Mesothelial cell of epicardium (in vitro differentiated cells): ENCODE measurements at regions not wholly inside any gene's neighbourhood (a gene's known extent, or its start where the extent isn't known, plus 50 kb on each side); places are given as distances from the start of the nearest gene placed in this dataset.
A peak's percentile ranks its signal among the peaks of the same experiment; 100 is the strongest.

Experiments
- DNase-seq, 2 experiments: peaks; one replicate each; pipeline ENCODE4 v3.0.0; 2021; ENCODE audit warnings: low spot score in 2 of 2; ENCODE audit not compliant: unreplicated experiment in 2 of 2
- H3K27ac Mint-ChIP-seq: 2 replicates; pipeline ENCODE4 v1.8.0; 2021; ENCODE audit warnings: mixed read lengths
- H3K27me3 Mint-ChIP-seq: 2 replicates; pipeline ENCODE4 v1.8.0; 2021; ENCODE audit warnings: low read depth, mixed read lengths
- H3K36me3 Mint-ChIP-seq: 2 replicates; pipeline ENCODE4 v1.8.0; 2021; ENCODE audit warnings: mixed read lengths
- H3K4me1 Mint-ChIP-seq: 2 replicates; pipeline ENCODE4 v1.8.0; 2021; ENCODE audit warnings: mixed read lengths
- H3K4me3 Mint-ChIP-seq: 2 replicates; pipeline ENCODE4 v1.8.0; 2021; ENCODE audit warnings: mild to moderate bottlenecking, moderate library complexity, mixed read lengths
- H3K9me3 Mint-ChIP-seq: 2 replicates; pipeline ENCODE4 v1.8.0; 2021; ENCODE audit warnings: mixed read lengths
- CTCF ChIP-seq: fragments of 200-600 bp; sonication (generic); IDR thresholded peaks from one replicate; pipeline ENCODE4 v1.5.0; 2021; ENCODE audit warnings: antibody characterized with exemption; ENCODE audit not compliant: unreplicated experiment

- Mint-ChIP-seq H3K27ac (no peak overlapping the region), H3K4me3 (no peak overlapping the region)
- TF ChIP-seq CTCF = no peak
Observed at GRCh38 chr1:201594575-201595245, 55.8 kb downstream of the NAV1 start.

GRCh38 chr1:201595381-201595780 is 56.5 kb downstream of the NAV1 start:
- Mint-ChIP-seq H3K27ac (no peak overlapping the region), H3K27me3 (no peaks in the 10 kb centered on the region), H3K9me3 (no peaks in the 10 kb centered on the region), H3K4me3 (no peak overlapping the region), H3K36me3 (peaks cover 7% of the 10 kb centered on the region), H3K4me1 (peaks cover 11% of the 10 kb centered on the region)
- no peak for TF ChIP-seq CTCF
- DNase-seq = no peak

More at GRCh38 chr1:201594575-201595245, 55.8 kb downstream of the NAV1 start:
- H3K36me3 Mint-ChIP-seq = peaks cover 9% of the 10 kb centered on the region
- DNase-seq = peak in 1 of 2 experiments; percentile 69
- peaks cover 11% of the 10 kb centered on the region for H3K4me1 Mint-ChIP-seq
- H3K9me3 Mint-ChIP-seq = no peaks in the 10 kb centered on the region
- no peaks in the 10 kb centered on the region for H3K27me3 Mint-ChIP-seq

- no peaks in the 10 kb centered on the region for H3K27me3 Mint-ChIP-seq
- peaks cover 11% of the 10 kb centered on the region for H3K4me1 Mint-ChIP-seq
- no peak for DNase-seq
- TF ChIP-seq CTCF = no peak
- no peak overlapping the region for H3K27ac Mint-ChIP-seq
- no peak overlapping the region for H3K4me3 Mint-ChIP-seq
- H3K9me3 Mint-ChIP-seq = no peaks in the 10 kb centered on the region
- peaks cover 3% of the 10 kb centered on the region for H3K36me3 Mint-ChIP-seq
Observed at GRCh38 chr1:201596101-201596868, 57.4 kb downstream of the NAV1 start.

GRCh38 chr1:201597551-201598230 is 58.8 kb downstream of the NAV1 start:
- no peak for DNase-seq
- Mint-ChIP-seq H3K36me3 (peaks cover 2% of the 10 kb centered on the region), H3K4me1 (peaks cover 11% of the 10 kb centered on the region), H3K27me3 (no peaks in the 10 kb centered on the region), H3K4me3 (no peak overlapping the region), H3K9me3 (no peaks in the 10 kb centered on the region), H3K27ac (no peak overlapping the region)
- TF ChIP-seq CTCF = no peak

GRCh38 chr1:201598396-201598795 is 59.5 kb downstream of the NAV1 start:
- TF ChIP-seq CTCF = no peak
- Mint-ChIP-seq H3K36me3 (peaks cover 2% of the 10 kb centered on the region), H3K4me3 (no peak overlapping the region), H3K27me3 (no peaks in the 10 kb centered on the region), H3K9me3 (no peaks in the 10 kb centered on the region), H3K27ac (no peak overlapping the region), H3K4me1 (peaks cover 7% of the 10 kb centered on the region)
- no peak for DNase-seq
